Fibroblast of the aortic adventitia (primary cell): ENCODE measurements at regions not wholly inside any gene's neighbourhood (a gene's known extent, or its start where the extent isn't known, plus 50 kb on each side); places are given as distances from the start of the nearest gene placed in this dataset.

Experiments
- DNase-seq: peaks from one replicate; pipeline ENCODE4 v3.0.0-alpha.2; 2010; ENCODE audit warnings: low read depth
- H3K4me3 ChIP-seq: 2 replicates; pipeline ENCODE4 v1.5.1; 2011; ENCODE audit warnings: low read depth, mild to moderate bottlenecking, control low read depth, low read length, moderate library complexity
- CTCF ChIP-seq: IDR thresholded peaks from 2 replicates; pipeline ENCODE4 v1.5.1; 2011; ENCODE audit warnings: mild to moderate bottlenecking, low read length, control low read depth, inconsistent platforms; ENCODE audit not compliant: insufficient read depth

DNA sequence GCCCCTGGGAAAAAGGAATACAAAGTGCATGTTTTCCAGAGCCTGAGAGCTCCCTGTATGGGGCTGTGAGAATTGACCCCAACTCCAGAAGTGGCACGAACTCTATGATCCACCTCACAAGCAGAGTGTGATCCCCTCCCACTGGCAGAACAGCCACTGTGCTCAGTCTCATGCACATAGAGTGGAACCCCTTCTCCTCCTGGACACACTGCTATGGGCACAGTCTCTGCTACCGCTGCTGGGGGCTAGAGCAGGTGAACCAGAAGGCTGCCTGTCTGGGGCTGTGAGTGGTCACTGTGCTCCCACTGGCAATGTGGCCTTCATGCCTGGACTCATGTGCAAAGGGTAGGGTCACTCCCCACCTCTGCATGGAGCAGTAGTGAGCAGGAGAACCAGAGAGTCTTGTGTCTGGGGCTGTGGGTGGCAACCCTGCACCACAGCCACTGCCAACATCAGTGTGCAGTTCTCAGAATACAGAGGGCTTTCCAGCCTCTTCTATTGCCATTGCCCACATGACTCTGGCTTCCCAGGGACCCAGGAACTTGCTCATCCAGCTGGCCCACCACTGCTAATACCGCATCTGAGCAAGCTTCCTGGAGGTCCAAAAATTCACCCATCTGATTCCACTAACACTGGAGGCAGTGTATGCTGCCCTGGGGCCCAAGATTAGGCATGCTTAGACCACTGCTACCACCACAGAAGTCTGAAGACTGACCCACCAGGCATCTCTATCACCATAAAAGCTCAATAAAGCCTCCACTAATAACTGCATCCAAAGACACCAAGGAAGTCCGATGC lies 343.7 kb upstream of the SOX14 start:
- TF ChIP-seq CTCF, result no peak
- H3K4me3 ChIP-seq, result no peak overlapping the region
- DNase-seq, result no peak

GRCh38 chr3:137438561-137438960 lies 325.6 kb upstream of the SOX14 start:
- no peak for TF ChIP-seq CTCF
- no peak for DNase-seq
- no peak overlapping the region for H3K4me3 ChIP-seq

DNA sequence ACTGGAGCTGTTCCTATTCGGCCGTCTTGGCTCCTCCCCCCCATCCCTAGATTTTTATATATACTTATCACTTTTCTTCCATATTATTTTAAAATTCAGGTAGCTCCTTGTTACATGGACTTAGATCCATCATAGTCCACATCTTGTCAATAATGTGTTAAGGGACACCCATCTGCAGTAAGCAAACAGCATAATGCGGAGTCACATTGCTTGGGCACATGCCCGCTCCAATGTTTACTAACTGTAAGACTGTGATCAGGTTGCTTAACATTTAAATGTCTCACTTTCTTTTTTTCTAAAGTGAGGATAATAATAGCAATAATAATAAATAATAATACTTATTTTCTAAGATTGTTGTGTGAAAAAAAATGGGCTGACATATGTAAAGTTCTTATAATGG lies 303.2 kb upstream of the SOX14 start:
- no peak for TF ChIP-seq CTCF
- H3K4me3 ChIP-seq, result no peak overlapping the region
- no peak for DNase-seq

DNA sequence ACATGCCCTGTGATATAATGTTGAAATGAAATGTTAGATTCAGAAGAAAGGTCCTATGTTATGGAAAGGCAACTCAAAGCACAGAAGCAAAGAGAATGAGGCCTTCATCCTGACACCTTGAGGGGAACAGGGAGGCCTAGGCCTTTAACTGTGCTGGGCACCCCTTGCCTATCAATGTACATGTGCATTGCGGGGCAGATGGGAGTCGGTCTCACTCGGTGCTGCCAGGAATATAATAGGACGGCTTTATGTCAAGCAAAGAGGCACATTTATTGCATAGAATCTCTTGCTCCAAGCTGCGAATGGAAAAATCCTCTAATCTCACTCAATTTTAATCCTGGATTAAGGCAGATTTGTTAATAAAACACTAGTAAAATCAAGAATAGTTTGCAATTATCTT lies 301.0 kb upstream of the SOX14 start:
- no peak for TF ChIP-seq CTCF
- H3K4me3 ChIP-seq, result no peak overlapping the region
- no peak for DNase-seq

GRCh38 chr3:137464341-137464740 lies 299.8 kb upstream of the SOX14 start:
- TF ChIP-seq CTCF, result no peak
- no peak overlapping the region for H3K4me3 ChIP-seq
- no peak for DNase-seq

- no peak for TF ChIP-seq CTCF
- DNase-seq, result no peak
- no peak overlapping the region for H3K4me3 ChIP-seq
Observed at GRCh38 chr3:137468446-137468845, 295.7 kb upstream of the SOX14 start.

DNA sequence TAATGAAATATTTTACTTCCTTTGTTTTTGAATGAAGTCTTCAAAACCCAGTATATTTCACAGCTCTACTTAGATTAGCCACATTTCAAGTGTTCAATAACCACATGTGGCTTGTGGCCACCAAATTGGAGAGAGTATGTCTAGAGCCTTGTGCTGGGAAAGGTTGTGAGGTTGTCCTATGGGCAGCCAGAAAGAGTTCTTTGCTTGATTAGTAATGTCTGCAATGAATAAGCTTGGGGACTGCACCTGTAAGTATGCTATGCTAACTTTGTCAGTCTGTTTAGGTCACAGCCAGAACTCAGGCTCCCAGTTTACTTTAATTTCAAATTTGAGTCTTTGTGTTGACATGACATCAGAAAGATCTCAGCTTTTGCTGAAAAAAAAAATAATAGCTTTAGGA lies 294.9 kb upstream of the SOX14 start:
- H3K4me3 ChIP-seq, result no peak overlapping the region
- DNase-seq, result no peak
- no peak for TF ChIP-seq CTCF
